GM12878 (cell line): ENCODE measurements at regions not wholly inside any gene's neighbourhood (a gene's known extent, or its start where the extent isn't known, plus 50 kb on each side); places are given as distances from the start of the nearest gene placed in this dataset.

Experiments
- ATAC-seq: fragments of 200-7000 bp; cut with Tn5 transposase; 3 replicates; pipeline ENCODE4 v1.9.1; 2020; ENCODE audit warnings: mild to moderate bottlenecking, moderate library complexity
- BruUV-seq: library from RNA; stranded (reverse); fragments of 400-500 nt; replicated peaks from 2 replicates; lab custom pipeline; 2021; lab: Mats Ljungman, UMichigan
- CTCF ChIA-PET: fragments of 300-600 bp; sonication (Branson Sonifier 250); formaldehyde crosslinking; extraction: SDS; loops from one replicate; lab custom pipeline; 2021; ENCODE audit warnings: inconsistent platforms; lab: Yijun Ruan, JAX
- POLR2A ChIA-PET: fragments of 350-600 bp; formaldehyde crosslinking; extraction: SDS; loops from one replicate; lab custom pipeline; 2021; ENCODE audit warnings: inconsistent platforms; lab: Charles Lee
- RAD21 ChIA-PET: fragments of 300-600 bp; sonication (Branson Sonifier 250); formaldehyde crosslinking; loops from one replicate; lab custom pipeline; 2023; ENCODE audit warnings: antibody characterized with exemption; ENCODE audit not compliant: unreplicated experiment; lab: Charles Lee
- SMC1A ChIA-PET: fragments of 300-600 bp; sonication (Branson Sonifier 250); formaldehyde crosslinking; loops from one replicate; lab custom pipeline; 2023; ENCODE audit not compliant: unreplicated experiment, uncharacterized antibody; lab: Charles Lee
- DNase-seq: peaks from one replicate; pipeline ENCODE4 v3.0.0-alpha.2; 2011; ENCODE audit warnings: low read depth, low spot score
- FAIRE-seq: peaks from 3 replicates; lab custom pipeline; 2011; peaks lifted over from hg19 to GRCh38; lab: Jason Lieb, UNC
- H2AFZ ChIP-seq: 2 replicates; pipeline ENCODE4 v1.6.0; 2011; ENCODE audit warnings: low read depth, low read length, control low read depth; ENCODE audit not compliant: control insufficient read depth
- H3K27ac ChIP-seq: 2 replicates; pipeline ENCODE4 v1.5.1; 2011; ENCODE audit warnings: control low read depth; ENCODE audit not compliant: control insufficient read depth, insufficient read depth
- H3K27me3 ChIP-seq, 2 experiments: replicated peaks in 1 of 2; 2 replicates each; pipeline versions ENCODE4 v1.6.0 to v1.6.1; 2011; ENCODE audit warnings: low read length in 1 of 2; ENCODE audit not compliant: control insufficient read depth in 2 of 2, insufficient read depth in 2 of 2
- H3K36me3 ChIP-seq, 2 experiments: 2 replicates each; pipeline ENCODE4 v1.5.1; 2011; ENCODE audit warnings: low read length in 1 of 2; ENCODE audit not compliant: control insufficient read depth in 2 of 2, insufficient read depth in 2 of 2
- H3K4me1 ChIP-seq: 2 replicates; pipeline ENCODE4 v1.6.1; 2011; ENCODE audit warnings: mild to moderate bottlenecking, low read length, moderate library complexity, mixed read lengths; ENCODE audit not compliant: control insufficient read depth, insufficient read depth
- H3K4me2 ChIP-seq: 2 replicates; pipeline ENCODE4 v1.6.0; 2011; ENCODE audit warnings: control low read depth; ENCODE audit not compliant: control insufficient read depth, insufficient read depth
- H3K4me3 ChIP-seq: fragments of 200-600 bp; sonication (generic); 2 replicates; pipeline ENCODE4 v1.5.1; 2016
- H3K79me2 ChIP-seq: 2 replicates; pipeline ENCODE4 v1.6.0; 2011; ENCODE audit warnings: low read length; ENCODE audit not compliant: control insufficient read depth, insufficient read depth
- H3K9ac ChIP-seq: 2 replicates; pipeline ENCODE4 v1.8.0; 2011; ENCODE audit warnings: low read length, control low read depth, mixed read lengths; ENCODE audit not compliant: control insufficient read depth, insufficient read depth
- H3K9me3 ChIP-seq: replicated peaks from 3 replicates; pipeline ENCODE4 v1.5.1; 2011; ENCODE audit warnings: mild to moderate bottlenecking, low read length; ENCODE audit not compliant: control insufficient read depth, insufficient read depth
- H4K20me1 ChIP-seq: 2 replicates; pipeline ENCODE4 v1.6.0; 2011; ENCODE audit not compliant: control insufficient read depth, insufficient read depth
- ATF7 ChIP-seq: fragments of 450-650 bp; IDR thresholded peaks from 2 replicates; pipeline ENCODE4 v1.6.1; 2016; ENCODE audit warnings: low read depth, mild to moderate bottlenecking
- BCLAF1 ChIP-seq: fragments of 450-650 bp; IDR thresholded peaks from 2 replicates; pipeline ENCODE4 v1.6.1; 2017; ENCODE audit warnings: antibody characterized with exemption, mild to moderate bottlenecking, moderate library complexity
- CBFB ChIP-seq: IDR thresholded peaks from 2 replicates; pipeline ENCODE4 v1.6.1; 2016; ENCODE audit warnings: antibody characterized with exemption, low read depth
- GABPA ChIP-seq: IDR thresholded peaks from 2 replicates; pipeline ENCODE4 v1.6.1; 2014; ENCODE audit warnings: antibody characterized with exemption, low read depth, mild to moderate bottlenecking, inconsistent platforms
- IKZF2 ChIP-seq, 2 experiments: fragments of 450-650 bp; IDR thresholded peaks; 2 replicates each; pipeline ENCODE4 v1.6.1; 2017; ENCODE audit warnings: mild to moderate bottlenecking in 2 of 2, moderate library complexity in 2 of 2
- KAT2A ChIP-seq: conservative IDR thresholded peaks from 2 replicates; pipeline ENCODE4 v1.6.1; 2011; ENCODE audit warnings: low read depth, low read length; ENCODE audit not compliant: control insufficient read depth
- KLF5 ChIP-seq: fragments of 450-650 bp; IDR thresholded peaks from 2 replicates; pipeline ENCODE4 v1.6.1; 2014; ENCODE audit warnings: mild to moderate bottlenecking; ENCODE audit not compliant: partially characterized antibody
- MXI1 ChIP-seq: fragments of 150-350 bp; IDR thresholded peaks from 2 replicates; pipeline ENCODE4 v1.6.1; 2011; ENCODE audit warnings: low read depth, mild to moderate bottlenecking, inconsistent platforms, low read length, improper control_type of control experiment
- NFXL1 ChIP-seq: fragments of 450-650 bp; IDR thresholded peaks from 2 replicates; pipeline ENCODE4 v1.6.1; 2017; ENCODE audit warnings: antibody characterized with exemption, mild to moderate bottlenecking, borderline replicate concordance
- POLR2AphosphoS2 ChIP-seq: IDR thresholded peaks from 2 replicates; pipeline ENCODE4 v1.6.1; 2011; ENCODE audit warnings: low read depth, mild to moderate bottlenecking, low read length, improper control_type of control experiment, moderate library complexity
- RELB ChIP-seq: fragments of 450-650 bp; IDR thresholded peaks from 2 replicates; pipeline ENCODE4 v1.6.1; 2017; ENCODE audit warnings: low read depth, mild to moderate bottlenecking, moderate library complexity
- SMAD1 ChIP-seq: fragments of 450-650 bp; IDR thresholded peaks from 2 replicates; pipeline ENCODE4 v1.6.1; 2018; ENCODE audit warnings: mild to moderate bottlenecking, low read depth; ENCODE audit not compliant: partially characterized antibody
- SREBF1 ChIP-seq: IDR thresholded peaks from 2 replicates; pipeline ENCODE4 v1.6.1; 2012; ENCODE audit warnings: mild to moderate bottlenecking, low read length
- STAT3 ChIP-seq: IDR thresholded peaks from 2 replicates; pipeline ENCODE4 v1.6.1; 2011; ENCODE audit warnings: low read depth, low read length, improper control_type of control experiment
- TCF12 ChIP-seq: IDR thresholded peaks from 2 replicates; pipeline ENCODE4 v1.6.1; 2011; ENCODE audit warnings: low read depth, mild to moderate bottlenecking, low read length
- USF1 ChIP-seq: IDR thresholded peaks from 2 replicates; pipeline ENCODE4 v1.6.1; 2011; ENCODE audit warnings: borderline replicate concordance, low read depth, mild to moderate bottlenecking, moderate library complexity, mixed read lengths, low read length; ENCODE audit not compliant: insufficient read depth; ENCODE audit errors: extremely low read length
- ZNF207 ChIP-seq: fragments of 450-650 bp; IDR thresholded peaks from 2 replicates; pipeline ENCODE4 v1.6.1; 2014; ENCODE audit warnings: antibody characterized with exemption, mild to moderate bottlenecking, borderline replicate concordance
- WGBS: methylation state at CpG from one replicate; pipeline ENCODE4 v1.1.6; 2016; ENCODE audit warnings: low lambda C conversion rate; ENCODE audit not compliant: insufficient replicate concordance, insufficient coverage; ENCODE audit errors: missing lambda C conversion rate; 5-methylcytosine and 5-hydroxymethylcytosine counted together
- in situ Hi-C: fragments of 300-500 bp; cut with MboI; formaldehyde crosslinking; loops from 9 replicates; pipeline ENCODE4 v1.14.3; 2018; ENCODE audit warnings: mixed read lengths
- intact Hi-C: fragments of 100-400 bp; cut with micrococcal nuclease; formaldehyde crosslinking; loops from one replicate; pipeline ENCODE4 v1.14.2; 2022; ENCODE audit not compliant: unreplicated experiment

- Histone ChIP-seq H4K20me1 (no peaks in the 10 kb centered on the region), H3K27me3 (no peaks in the 10 kb centered on the region), H3K9me3 (no peaks in the 10 kb centered on the region), H3K9ac (no peak overlapping the region), H2AFZ (no peak overlapping the region), H3K36me3 (no peaks in the 10 kb centered on the region), H3K4me2 (no peak overlapping the region), H3K4me3 (no peak overlapping the region), H3K79me2 (no peaks in the 10 kb centered on the region), H3K4me1 (no peaks in the 10 kb centered on the region), H3K27ac (no peak overlapping the region)
- WGBS = 29% methylated on average over 13 of the region's 14 CpGs
- ChIA-PET SMC1A (no interaction called here), POLR2A (no interaction called here), CTCF (no interaction called here), RAD21 (no interaction called here)
- no peak for FAIRE-seq
- ATAC-seq = no peak
- BruUV-seq = no TSS peak
- intact Hi-C loops (no loop called here), in situ Hi-C loops (no loop called here)
- no peak for DNase-seq
- TF ChIP-seq STAT3 (no peak), SREBF1 (no peak), MXI1 (no peak), KAT2A (no peak), KLF5 (no peak), SMAD1 (no peak), USF1 (no peak), TCF12 (no peak), BCLAF1 (no peak), ATF7 (no peak), CBFB (no peak), RELB (no peak), IKZF2 (IDR thresholded peaks at IDR 0.05) (no peak), ZNF207 (no peak), POLR2AphosphoS2 (no peak), GABPA (no peak), NFXL1 (no peak)
These were observed 251.2 kb upstream of the RAB6C start for GRCh38 chr2:129728035-129728972.
